K562 (cell line): ENCODE measurements at regions not wholly inside any gene's neighbourhood (a gene's known extent, or its start where the extent isn't known, plus 50 kb on each side); places are given as distances from the start of the nearest gene placed in this dataset.

Source experiments
- ATAC-seq: fragments of 200-7000 bp; cut with Tn5 transposase; 3 replicates; pipeline ENCODE4 v1.9.1; 2020; ENCODE audit warnings: moderate library complexity
- BruUV-seq: library from RNA; stranded (reverse); fragments of 400-500 nt; replicated peaks from 2 replicates; lab custom pipeline; 2021; lab: Mats Ljungman, UMichigan
- CTCF ChIA-PET: fragments of 300-600 bp; formaldehyde crosslinking; extraction: SDS; loops from one replicate; lab custom pipeline; 2021; ENCODE audit warnings: low intra/inter-chr PET ratio; lab: Yijun Ruan, JAX
- POLR2A ChIA-PET: fragments of 300-600, 350-650 bp; sonication (Branson Sonifier 250); formaldehyde crosslinking; extraction: SDS; loops from one replicate; lab custom pipeline; 2021; ENCODE audit warnings: antibody characterized with exemption, inconsistent platforms; lab: Yijun Ruan, JAX
- DNase-seq, 4 experiments: peaks; one replicate each; pipeline versions ENCODE4 v3.0.0 to v3.0.0-alpha.2; 2011 to 2018; ENCODE audit warnings: low spot score in 3 of 4, mixed read lengths in 3 of 4; ENCODE audit errors: extremely low read depth in 1 of 4
- FAIRE-seq: peaks from 2 replicates; lab custom pipeline; 2011; peaks lifted over from hg19 to GRCh38; lab: Jason Lieb, UNC
- H2AFZ ChIP-seq: 2 replicates; pipeline ENCODE4 v1.6.0; 2011; ENCODE audit warnings: low read depth, low read length, control low read depth, inconsistent platforms
- H3K27ac ChIP-seq: fragments of 200-600 bp; 3 replicates; pipeline ENCODE4 v1.8.0; 2011; ENCODE audit warnings: low read depth, mild to moderate bottlenecking, control low read depth, inconsistent platforms, low read length, moderate library complexity, mixed read lengths; ENCODE audit errors: extremely low read depth
- H3K27me3 ChIP-seq, 2 experiments: fragments of 300-600 bp in 1 of 2; 2 replicates in 1 of 2; 3 replicates in 1 of 2; pipeline versions ENCODE4 v1.6.0 to v1.8.0; 2011; ENCODE audit warnings: inconsistent platforms in 2 of 2, low read length in 2 of 2, mild to moderate bottlenecking in 1 of 2, mixed read lengths in 1 of 2, moderate library complexity in 1 of 2; ENCODE audit not compliant: control insufficient read depth in 2 of 2, insufficient read depth in 2 of 2
- H3K36me3 ChIP-seq: fragments of 300-600 bp; 3 replicates; pipeline ENCODE4 v1.8.0; 2011; ENCODE audit warnings: mild to moderate bottlenecking, low read length, inconsistent platforms; ENCODE audit not compliant: control insufficient read depth, insufficient read depth
- H3K4me1 ChIP-seq, 2 experiments: fragments of 200-600 bp in 1 of 2; replicated peaks in 1 of 2; 2 replicates in 1 of 2; 3 replicates in 1 of 2; pipeline versions ENCODE4 v1.5.1 to v1.8.0; 2011; ENCODE audit warnings: inconsistent platforms in 2 of 2, low read length in 2 of 2, mild to moderate bottlenecking in 1 of 2, mixed read lengths in 1 of 2, moderate library complexity in 1 of 2; ENCODE audit not compliant: control insufficient read depth in 2 of 2, insufficient read depth in 2 of 2
- H3K4me2 ChIP-seq: 2 replicates; pipeline ENCODE4 v1.6.1; 2011; ENCODE audit warnings: low read length, control low read depth, inconsistent platforms, mixed read lengths; ENCODE audit not compliant: insufficient read depth
- H3K4me3 ChIP-seq: fragments of 200-600 bp; sonication (generic), shearing (Covaris generic); 2 replicates; pipeline ENCODE4 v1.5.1; 2016; ENCODE audit warnings: control low read depth, inconsistent platforms
- H3K79me2 ChIP-seq: fragments of 200-600 bp; 3 replicates; pipeline ENCODE4 v1.8.0; 2011; ENCODE audit warnings: low read length, inconsistent platforms; ENCODE audit not compliant: control insufficient read depth, insufficient read depth
- H3K9ac ChIP-seq, 2 experiments: 2 replicates each; pipeline versions ENCODE4 v1.6.0 to v1.6.1; 2011; ENCODE audit warnings: low read depth in 2 of 2, low read length in 2 of 2, control low read depth in 1 of 2, inconsistent platforms in 1 of 2, mild to moderate bottlenecking in 1 of 2, mixed read lengths in 1 of 2; ENCODE audit not compliant: insufficient read depth in 1 of 2
- H3K9me1 ChIP-seq: one replicate; pipeline ENCODE4 v1.6.0; 2011; ENCODE audit warnings: inconsistent platforms, mild to moderate bottlenecking, low read length, moderate library complexity; ENCODE audit not compliant: control insufficient read depth, insufficient read depth
- H3K9me3 ChIP-seq: replicated peaks from 2 replicates; pipeline ENCODE4 v1.5.1; 2011; ENCODE audit warnings: low read depth, low read length, inconsistent platforms; ENCODE audit not compliant: control insufficient read depth, insufficient read depth
- H4K20me1 ChIP-seq: replicated peaks from 2 replicates; pipeline ENCODE4 v1.6.1; 2011; ENCODE audit warnings: low read length, inconsistent platforms, mixed read lengths; ENCODE audit not compliant: control insufficient read depth, insufficient read depth
- ILF3 ChIP-seq: fragments of 450-650 bp; IDR thresholded peaks from 2 replicates; pipeline ENCODE4 v1.6.1; 2018; ENCODE audit warnings: antibody characterized with exemption, mild to moderate bottlenecking, moderate library complexity, borderline replicate concordance
- MCM3 ChIP-seq: fragments of 450-650 bp; IDR thresholded peaks from 2 replicates; pipeline ENCODE4 v1.6.1; 2016
- PHB ChIP-seq: fragments of 250-450 bp; sonication (Bioruptor Pico); IDR thresholded peaks from 2 replicates; pipeline ENCODE4 v1.5.0; 2021
- PTBP1 ChIP-seq: fragments of 200-400 bp; formaldehyde crosslinking; IDR thresholded peaks from 2 replicates; pipeline ENCODE4 v1.6.1; 2017; ENCODE audit warnings: low read depth, low read length
- RBM14 ChIP-seq: fragments of 200-400 bp; formaldehyde crosslinking; IDR thresholded peaks from 2 replicates; pipeline ENCODE4 v1.6.1; 2018; ENCODE audit warnings: low read depth, mild to moderate bottlenecking, low read length, moderate library complexity, borderline replicate concordance; ENCODE audit not compliant: insufficient read depth
- SETDB1 ChIP-seq: IDR thresholded peaks from one replicate; pipeline ENCODE4 v1.6.1; 2012; ENCODE audit warnings: low read length, control low read depth, inconsistent platforms
- SMAD3 ChIP-seq: fragments of 450-650 bp; formaldehyde crosslinking; conservative IDR thresholded peaks from 2 replicates; pipeline ENCODE4 v1.4.0; 2020; ENCODE audit warnings: mild to moderate bottlenecking
- SREBF1 ChIP-seq: fragments of 150-350 bp; IDR thresholded peaks from 2 replicates; pipeline ENCODE4 v1.6.1; 2014; ENCODE audit warnings: antibody characterized with exemption, low read depth, low read length, borderline replicate concordance
- STAT5A ChIP-seq: IDR thresholded peaks from 2 replicates; pipeline ENCODE4 v1.6.1; 2012; ENCODE audit warnings: low read length, inconsistent platforms, borderline replicate concordance
- TAF15 ChIP-seq: fragments of 200-400 bp; formaldehyde crosslinking; IDR thresholded peaks from 2 replicates; pipeline ENCODE4 v1.6.1; 2017; ENCODE audit warnings: mild to moderate bottlenecking, low read depth, low read length, moderate library complexity
- ZBTB17 ChIP-seq: fragments of 450-650 bp; formaldehyde crosslinking; IDR thresholded peaks from 2 replicates; pipeline ENCODE4 v1.4.0; 2020; ENCODE audit warnings: mild to moderate bottlenecking
- ZNF408 ChIP-seq: fragments of 250-450 bp; sonication (Bioruptor Pico); IDR thresholded peaks from 2 replicates; pipeline ENCODE4 v1.4.0; 2020; ENCODE audit warnings: low read depth, mild to moderate bottlenecking, moderate library complexity
- ZNF431 ChIP-seq: sonication (generic); formaldehyde crosslinking; IDR thresholded peaks from 2 replicates; pipeline ENCODE4 v1.8.0; 2022; ENCODE audit warnings: mild to moderate bottlenecking, missing genetic modification reagents
- ZSCAN29 ChIP-seq: fragments of 450-650 bp; IDR thresholded peaks from 2 replicates; pipeline ENCODE4 v1.6.1; 2017
- WGBS: fragments of 100-300 bp; shearing (Covaris generic); methylation state at CpG from one replicate; pipeline ENCODE4 v1.1.6; 2016; ENCODE audit warnings: low coverage, mixed read lengths; ENCODE audit not compliant: insufficient coverage; ENCODE audit errors: missing lambda C conversion rate; 5-methylcytosine and 5-hydroxymethylcytosine counted together
- in situ Hi-C: fragments of 300-500 bp; cut with MboI; formaldehyde crosslinking; loops from 4 replicates; pipeline ENCODE4 v1.15.0; 2018; ENCODE audit warnings: inconsistent platforms, mixed read lengths
- intact Hi-C: fragments of 100-400 bp; cut with micrococcal nuclease; formaldehyde crosslinking; loops from 2 replicates; pipeline ENCODE4 v1.14.2; 2022
- TF ChIP-seq, protein P1 (sequence below): fragments of 450-650 bp; IDR thresholded peaks from 2 replicates; pipeline ENCODE4 v1.6.1; 2018; ENCODE audit warnings: mild to moderate bottlenecking, low read depth; ENCODE audit not compliant: partially characterized antibody
- TF ChIP-seq, protein P2 (sequence below), 2 experiments: fragments of 200-800 bp in 1 of 2; sonication (Bioruptor generic) in 1 of 2; sonication (generic) in 1 of 2; formaldehyde crosslinking in 1 of 2; IDR thresholded peaks in 1 of 2; conservative IDR thresholded peaks in 1 of 2; 2 replicates each; pipeline versions ENCODE4 v1.5.0 to v1.6.1; 2016 to 2020; ENCODE audit warnings: missing compliant biosample characterization in 1 of 2, missing genetic modification characterization in 1 of 2, missing genetic modification reagents in 1 of 2

DNA sequence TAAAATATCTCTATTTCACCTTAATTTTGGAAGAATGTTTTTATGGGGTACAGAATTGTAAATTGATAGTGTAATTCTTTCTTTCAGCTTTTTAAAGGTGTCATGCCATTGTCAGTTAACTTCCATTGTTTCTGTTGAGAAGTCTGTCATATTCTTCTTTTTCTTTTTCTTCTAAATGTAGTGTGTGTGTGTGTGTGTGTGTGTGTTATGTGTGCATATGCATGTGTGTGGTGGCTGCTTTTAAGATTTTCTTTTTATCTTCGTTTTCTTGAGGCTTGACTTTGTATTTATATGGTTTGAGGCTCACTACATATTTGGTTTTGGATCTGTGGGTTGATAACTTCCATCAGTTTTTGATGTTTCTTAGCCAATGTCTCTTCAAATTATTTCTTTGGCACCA is 176.5 kb downstream of the OGFRL1 start:
- Histone ChIP-seq H2AFZ (no peak overlapping the region), H3K36me3 (no peaks in the 10 kb centered on the region), H3K79me2 (no peaks in the 10 kb centered on the region), H3K27ac (no peak overlapping the region), H3K9ac (no peak overlapping the region), H3K4me2 (no peak overlapping the region), H3K9me1 (no peaks in the 10 kb centered on the region), H3K9me3 (no peaks in the 10 kb centered on the region), H4K20me1 (no peaks in the 10 kb centered on the region), H3K4me3 (no peak overlapping the region), H3K27me3 (no peaks in the 10 kb centered on the region), H3K4me1 (no peaks in the 10 kb centered on the region)
- 9% methylated on average over 1 of the region's 1 CpG for WGBS
- ATAC-seq (no peak), DNase-seq (no peak), FAIRE-seq (no peak)
- ChIA-PET CTCF (no interaction called here), POLR2A (no interaction called here)
- intact Hi-C loops (no loop called here), in situ Hi-C loops (no loop called here)
- no TSS peak for BruUV-seq
- TF ChIP-seq, protein P1, sequence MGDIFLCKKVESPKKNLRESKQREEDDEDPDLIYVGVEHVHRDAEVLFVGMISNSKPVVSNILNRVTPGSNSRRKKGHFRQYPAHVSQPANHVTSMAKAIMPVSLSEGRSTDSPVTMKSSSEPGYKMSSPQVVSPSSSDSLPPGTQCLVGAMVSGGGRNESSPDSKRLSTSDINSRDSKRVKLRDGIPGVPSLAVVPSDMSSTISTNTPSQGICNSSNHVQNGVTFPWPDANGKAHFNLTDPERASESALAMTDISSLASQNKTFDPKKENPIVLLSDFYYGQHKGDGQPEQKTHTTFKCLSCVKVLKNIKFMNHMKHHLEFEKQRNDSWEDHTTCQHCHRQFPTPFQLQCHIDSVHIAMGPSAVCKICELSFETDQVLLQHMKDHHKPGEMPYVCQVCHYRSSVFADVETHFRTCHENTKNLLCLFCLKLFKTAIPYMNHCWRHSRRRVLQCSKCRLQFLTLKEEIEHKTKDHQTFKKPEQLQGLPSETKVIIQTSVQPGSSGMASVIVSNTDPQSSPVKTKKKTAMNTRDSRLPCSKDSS: peak; percentile 35
- TF ChIP-seq ILF3: no peak

DNA sequence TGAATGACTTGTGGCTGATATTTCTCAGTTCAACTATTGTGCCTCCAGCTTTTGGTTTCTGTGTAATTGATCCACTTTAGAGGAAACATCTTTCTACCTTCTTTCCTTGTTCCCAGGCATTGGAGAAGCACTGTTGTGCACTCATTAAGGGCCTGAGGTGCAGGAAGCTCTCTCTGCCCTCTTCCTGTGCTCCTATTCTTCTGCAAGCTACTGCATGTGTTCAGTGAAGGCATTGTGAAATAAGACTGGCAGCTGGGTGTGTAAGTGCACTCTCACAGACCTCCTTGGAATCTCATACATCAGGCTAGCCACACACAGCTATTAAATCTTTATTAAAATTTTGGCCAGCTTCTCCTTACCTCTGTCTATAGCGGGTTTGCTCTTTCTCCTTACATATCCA is 177.8 kb downstream of the OGFRL1 start:
- Histone ChIP-seq H3K9ac (no peak overlapping the region), H3K4me2 (no peak overlapping the region), H3K36me3 (no peaks in the 10 kb centered on the region), H4K20me1 (no peaks in the 10 kb centered on the region), H3K79me2 (no peaks in the 10 kb centered on the region), H3K4me3 (no peak overlapping the region), H3K9me3 (no peaks in the 10 kb centered on the region), H3K27ac (no peak overlapping the region), H3K27me3 (no peaks in the 10 kb centered on the region), H2AFZ (no peak overlapping the region), H3K9me1 (no peaks in the 10 kb centered on the region), H3K4me1 (no peaks in the 10 kb centered on the region)
- BruUV-seq: no TSS peak
- in situ Hi-C loops (no loop called here), intact Hi-C loops (no loop called here)
- DNase-seq (no peak), FAIRE-seq (no peak), ATAC-seq (no peak)
- WGBS: 0% methylated on average over 1 of the region's 1 CpG
- POLR2A ChIA-PET: interaction anchor here (0.6 kb wide), 1 partner anchor 57 kb away, joined by 3 read pairs; no protein-coding TSS in a partner anchor
- CTCF ChIA-PET: no interaction called here
- no peak for TF ChIP-seq ZBTB17
- no peak for TF ChIP-seq PHB (CRISPR knock-in tag)
- no peak for TF ChIP-seq ZSCAN29
- no peak for TF ChIP-seq STAT5A
- no peak for TF ChIP-seq MCM3
- TF ChIP-seq PTBP1: no peak
- no peak for TF ChIP-seq SETDB1
- no peak for TF ChIP-seq ZNF408 (CRISPR knock-in tag)
- no peak for TF ChIP-seq ZNF431 (CRISPR knock-in tag)
- TF ChIP-seq TAF15: no peak
- no peak for TF ChIP-seq SMAD3 (CRISPR knock-in tag)
- no peak for TF ChIP-seq RBM14
- TF ChIP-seq SREBF1: no peak
- TF ChIP-seq, protein P2, sequence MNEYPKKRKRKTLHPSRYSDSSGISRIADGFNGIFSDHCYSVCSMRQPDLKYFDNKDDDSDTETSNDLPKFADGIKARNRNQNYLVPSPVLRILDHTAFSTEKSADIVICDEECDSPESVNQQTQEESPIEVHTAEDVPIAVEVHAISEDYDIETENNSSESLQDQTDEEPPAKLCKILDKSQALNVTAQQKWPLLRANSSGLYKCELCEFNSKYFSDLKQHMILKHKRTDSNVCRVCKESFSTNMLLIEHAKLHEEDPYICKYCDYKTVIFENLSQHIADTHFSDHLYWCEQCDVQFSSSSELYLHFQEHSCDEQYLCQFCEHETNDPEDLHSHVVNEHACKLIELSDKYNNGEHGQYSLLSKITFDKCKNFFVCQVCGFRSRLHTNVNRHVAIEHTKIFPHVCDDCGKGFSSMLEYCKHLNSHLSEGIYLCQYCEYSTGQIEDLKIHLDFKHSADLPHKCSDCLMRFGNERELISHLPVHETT (CRISPR knock-in tag; conservative IDR thresholded peaks at IDR 0.05 in 1 of 2, IDR thresholded peaks at IDR 0.05 in 1 of 2): no peak
